GM19438 (cell line): ENCODE measurements at regions not wholly inside any gene's neighbourhood (a gene's known extent, or its start where the extent isn't known, plus 50 kb on each side); places are given as distances from the start of the nearest gene placed in this dataset.
"Not testable (repeated sequence)": the region's sequence is repeated elsewhere in the genome, so short reads cannot be mapped to it uniquely, and the experiment has no call there.

Source experiments
- ATAC-seq: cut with Tn5 transposase; IDR thresholded peaks from one replicate; pipeline ENCODE4 v1.9.1; 2021; ENCODE audit warnings: low read depth; ENCODE audit not compliant: unreplicated experiment

- ATAC-seq, result no peak
These were observed 1250.1 kb downstream of the TMEM121 start for GRCh38 chr14:106776395-106776983.

- ATAC-seq, result no peak
These were observed 1252.6 kb downstream of the TMEM121 start for GRCh38 chr14:106778986-106779385.

DNA sequence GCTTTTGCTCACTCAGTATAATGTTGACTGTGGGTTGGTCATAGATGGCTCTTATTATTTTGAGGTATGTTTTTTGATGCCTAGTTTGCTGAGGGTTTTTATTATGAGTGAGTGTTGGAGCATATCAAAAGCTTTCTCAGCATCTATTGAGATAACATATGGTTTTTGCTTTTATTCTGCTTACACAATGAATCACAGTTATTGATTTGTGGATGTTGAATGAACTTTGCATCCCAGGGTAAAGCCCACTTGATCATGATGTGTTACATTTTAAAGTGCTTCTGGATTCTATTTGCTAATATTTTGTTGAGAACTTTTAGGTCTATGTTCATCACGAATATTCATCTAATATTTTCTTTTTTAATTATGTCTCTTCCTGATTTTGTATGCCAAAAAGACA lies 1260.3 kb downstream of the TMEM121 start:
- ATAC-seq, result no peak

DNA sequence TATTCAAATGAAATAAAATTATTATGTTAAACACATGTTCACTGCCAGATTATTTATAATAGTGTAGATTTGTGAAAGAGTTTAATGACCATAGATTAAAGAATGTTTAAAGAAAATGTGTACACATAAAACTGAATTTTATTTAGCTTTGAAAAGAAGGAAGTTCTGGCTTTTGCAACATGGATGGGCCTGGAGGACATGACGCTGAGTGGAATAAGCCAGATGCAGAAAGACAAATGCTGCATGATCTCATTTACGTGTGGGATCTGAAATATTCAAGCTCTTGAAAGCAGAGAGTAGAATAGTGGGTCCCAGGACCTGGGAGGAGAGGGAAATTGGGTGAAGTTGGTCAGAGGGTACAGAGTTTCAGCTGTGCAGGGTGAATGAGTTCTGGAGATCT lies 1261.2 kb downstream of the TMEM121 start:
- no peak for ATAC-seq

GRCh38 chr14:106788534-106788933 lies 1262.2 kb downstream of the TMEM121 start:
- no peak for ATAC-seq

DNA sequence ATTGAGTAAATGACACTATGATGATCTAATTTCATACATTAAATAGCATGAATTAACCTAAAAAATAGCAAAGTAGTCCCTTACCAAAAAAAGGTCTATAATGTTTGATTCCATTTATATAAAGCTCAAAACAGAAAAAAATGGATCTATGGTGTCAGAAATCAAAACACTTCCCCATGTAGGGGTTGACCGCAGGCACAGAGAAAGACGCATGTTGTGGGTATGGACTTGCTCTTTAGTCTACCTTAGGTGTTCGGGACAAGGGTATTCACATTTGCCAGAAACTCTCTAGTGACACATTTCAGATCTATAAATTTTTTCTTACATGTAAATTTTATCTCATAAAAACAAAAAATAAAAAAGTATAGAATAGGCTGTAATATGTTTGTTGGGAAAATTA lies 1262.9 kb downstream of the TMEM121 start:
- no peak for ATAC-seq

GRCh38 chr14:106790189-106791036 lies 1264.0 kb downstream of the TMEM121 start:
- ATAC-seq, result no peak

GRCh38 chr14:106792543-106792942 lies 1266.2 kb downstream of the TMEM121 start:
- ATAC-seq, result no peak

DNA sequence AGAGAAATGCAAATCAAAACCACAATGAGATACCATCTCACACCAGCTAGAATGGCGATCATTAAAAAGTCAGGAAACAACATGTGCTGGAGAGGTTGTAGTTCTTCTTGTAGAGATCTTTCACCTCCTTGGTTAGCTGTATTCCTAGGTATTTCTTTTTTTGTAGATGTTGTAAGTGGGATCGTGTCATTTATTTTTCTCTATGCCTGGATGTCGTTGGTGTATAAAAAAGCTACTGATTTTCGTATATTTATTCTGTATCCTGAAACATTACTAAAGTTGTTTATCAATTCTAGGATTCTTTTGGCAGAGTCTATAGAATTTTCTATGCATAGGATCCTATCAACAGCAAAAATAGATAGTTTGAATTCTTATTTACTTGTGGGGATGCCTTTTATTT lies 1271.8 kb downstream of the TMEM121 start:
- ATAC-seq, result not testable (repeated sequence)

- no peak for ATAC-seq
These were observed 1276.3 kb downstream of the TMEM121 start for GRCh38 chr14:106802413-106803364.

DNA sequence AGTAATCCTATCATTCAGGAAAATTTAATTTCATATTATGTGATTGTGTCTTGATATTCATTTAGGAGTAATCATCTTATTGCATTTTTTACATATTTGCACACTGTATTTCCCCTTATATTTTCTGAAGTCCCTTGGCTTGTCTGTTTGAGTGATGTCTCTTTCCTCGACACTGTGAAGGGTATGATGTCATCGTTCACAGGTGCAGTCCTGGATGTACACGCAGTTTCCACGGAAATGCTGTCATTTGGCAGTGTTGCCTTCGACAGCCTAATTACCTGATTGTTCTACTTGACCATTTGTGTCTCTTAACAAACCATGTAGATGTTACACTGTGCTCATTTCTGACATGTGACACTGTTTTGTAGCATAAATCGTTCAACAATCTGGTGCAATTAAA lies 1277.0 kb downstream of the TMEM121 start:
- ATAC-seq, result no peak

DNA sequence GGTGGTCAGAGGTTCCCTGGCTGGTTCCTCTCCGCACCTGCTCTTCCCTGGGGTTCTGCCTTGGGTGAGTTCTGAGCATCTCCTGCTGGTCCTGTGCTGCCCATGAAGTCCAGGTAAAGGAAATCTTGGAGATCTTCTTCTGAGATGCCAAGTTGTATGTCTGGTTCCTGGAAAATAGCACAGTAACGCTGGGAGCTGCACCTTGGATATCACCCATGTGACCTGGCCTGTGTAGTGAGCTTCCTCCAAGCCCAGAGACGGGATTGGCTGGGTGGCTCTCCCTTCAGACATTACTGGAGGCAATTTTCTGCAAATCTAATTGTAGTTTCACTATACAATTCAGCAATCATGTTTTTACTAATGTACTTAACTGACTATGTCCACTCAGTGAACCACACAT lies 1281.1 kb downstream of the TMEM121 start:
- no peak for ATAC-seq

GRCh38 chr14:106808458-106808857 lies 1282.1 kb downstream of the TMEM121 start:
- no peak for ATAC-seq

GRCh38 chr14:106808907-106809306 lies 1282.5 kb downstream of the TMEM121 start:
- no peak for ATAC-seq

GRCh38 chr14:106809615-106810014 lies 1283.2 kb downstream of the TMEM121 start:
- ATAC-seq, result no peak

- ATAC-seq, result not testable (repeated sequence)
These were observed 1283.8 kb downstream of the TMEM121 start for GRCh38 chr14:106810168-106810567.

DNA sequence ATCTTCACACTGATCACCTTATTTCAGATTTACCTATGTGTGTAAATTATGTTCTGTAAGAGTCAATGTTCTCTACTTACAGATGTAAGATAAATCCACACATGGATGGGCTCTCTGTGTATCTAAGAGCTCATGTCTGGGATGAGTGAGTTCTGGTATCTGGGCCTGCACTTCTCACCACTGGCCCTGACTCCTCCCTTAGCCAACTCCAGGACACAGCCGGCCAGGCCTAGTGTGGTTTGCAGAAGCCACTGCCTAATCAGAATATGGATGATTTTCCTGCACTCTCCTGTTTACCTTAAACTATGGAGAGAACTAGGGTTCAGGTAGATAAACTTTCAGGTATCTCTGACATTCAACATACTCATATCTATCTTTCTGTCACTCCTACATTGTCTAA lies 1284.8 kb downstream of the TMEM121 start:
- no peak for ATAC-seq

DNA sequence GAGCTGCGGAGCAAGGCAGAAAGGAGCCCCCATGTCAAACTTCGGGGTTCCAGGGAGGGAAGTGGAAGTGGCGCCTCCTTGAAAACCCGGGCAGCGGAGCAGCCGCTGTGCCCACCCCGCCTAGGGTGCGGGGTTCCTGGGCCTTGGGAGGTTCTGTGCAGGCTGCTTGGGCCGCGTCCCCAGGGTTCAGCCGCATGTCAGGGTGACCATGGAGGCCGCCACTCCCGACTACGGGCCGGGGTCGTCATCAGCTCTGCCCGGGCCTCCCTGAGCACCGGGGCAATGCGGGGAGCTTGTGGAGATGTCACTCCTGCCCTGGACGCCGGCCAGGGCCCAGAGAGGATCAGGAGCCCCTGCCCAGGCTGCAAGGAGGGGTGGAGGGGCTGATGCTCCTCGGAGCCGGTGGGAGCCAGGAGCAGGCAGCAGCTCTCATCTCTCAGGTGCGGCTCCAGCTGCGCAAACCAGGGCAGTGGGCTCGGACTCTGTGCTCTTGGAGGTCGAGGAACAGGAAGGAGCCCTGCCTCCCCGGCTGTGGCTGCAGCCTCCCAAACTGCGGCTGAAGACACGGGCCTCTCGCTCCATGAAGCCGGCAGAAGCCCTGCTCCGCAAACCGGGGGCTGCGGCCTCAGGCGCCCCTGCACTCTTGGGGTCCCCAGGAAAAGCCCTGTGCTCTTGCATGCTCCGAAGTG lies 1286.5 kb downstream of the TMEM121 start:
- no peak for ATAC-seq

DNA sequence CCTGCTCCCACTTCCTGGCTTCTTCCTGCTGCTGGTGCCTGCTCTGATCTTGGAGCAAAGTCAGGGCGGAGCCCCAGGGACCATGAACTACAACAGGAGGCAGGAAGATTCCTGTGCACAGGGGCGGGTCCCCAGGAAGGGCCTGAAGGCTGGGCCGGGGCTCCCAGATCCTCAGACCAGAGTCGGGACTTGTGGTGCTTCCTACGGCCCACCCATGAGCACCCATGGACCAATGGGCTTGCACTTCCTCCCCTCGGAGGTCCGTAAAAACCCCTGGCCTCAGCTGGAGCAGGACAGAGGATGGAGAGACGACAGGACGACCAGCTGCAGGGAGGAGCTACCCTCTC lies 1287.1 kb downstream of the TMEM121 start:
- ATAC-seq, result no peak

- ATAC-seq, result no peak
These were observed 1293.7 kb downstream of the TMEM121 start for GRCh38 chr14:106820119-106820518.

GRCh38 chr14:106821119-106821518 lies 1294.7 kb downstream of the TMEM121 start:
- ATAC-seq, result no peak
